Endothelial cell of umbilical vein (primary cell): ENCODE measurements at regions not wholly inside any gene's neighbourhood (a gene's known extent, or its start where the extent isn't known, plus 50 kb on each side); places are given as distances from the start of the nearest gene placed in this dataset.

Experiments used
- CTCF ChIP-seq, 2 donors: IDR thresholded peaks; 1 replicate in 1 of 2; 2 replicates in 1 of 2; pipeline ENCODE4 v1.5.1; 2011; ENCODE audit warnings: low read length in 2 of 2, mild to moderate bottlenecking in 2 of 2, moderate library complexity in 2 of 2, control low read depth in 1 of 2, inconsistent platforms in 1 of 2, low read depth in 1 of 2; ENCODE audit not compliant: insufficient read depth in 1 of 2; ENCODE audit errors: extremely low read depth in 1 of 2
- EZH2 ChIP-seq: IDR thresholded peaks from 2 replicates; pipeline ENCODE4 v1.6.1; 2012; ENCODE audit warnings: borderline replicate concordance, low read depth, mild to moderate bottlenecking, moderate library complexity, low read length, inconsistent platforms; ENCODE audit not compliant: severe bottlenecking
- POLR2A ChIP-seq: IDR thresholded peaks from 2 replicates; pipeline ENCODE4 v1.6.1; 2012; ENCODE audit warnings: low read depth, mild to moderate bottlenecking, control low read depth, low read length
- POLR2AphosphoS5 ChIP-seq: IDR thresholded peaks from 2 replicates; pipeline ENCODE4 v1.6.1; 2012; ENCODE audit warnings: low read depth, mild to moderate bottlenecking, control low read depth, low read length, moderate library complexity; ENCODE audit not compliant: insufficient read depth

GRCh38 chr3:175932586-175932985, 1073.5 kb downstream of the NAALADL2 start:
- no peak for TF ChIP-seq POLR2A
- no peak for TF ChIP-seq CTCF (IDR thresholded peaks at IDR 0.05; ENCODE audit: extremely low read depth in 1 of 2, insufficient read depth in 1 of 2, low read depth in 1 of 2, low read length in 2 of 2)
- no peak for TF ChIP-seq POLR2AphosphoS5
- TF ChIP-seq EZH2 = no peak
